ENCODE measurements at regions not wholly inside any gene's neighbourhood (a gene's known extent, or its start where the extent isn't known, plus 50 kb on each side); places are given as distances from the start of the nearest gene placed in this dataset.

DNA sequence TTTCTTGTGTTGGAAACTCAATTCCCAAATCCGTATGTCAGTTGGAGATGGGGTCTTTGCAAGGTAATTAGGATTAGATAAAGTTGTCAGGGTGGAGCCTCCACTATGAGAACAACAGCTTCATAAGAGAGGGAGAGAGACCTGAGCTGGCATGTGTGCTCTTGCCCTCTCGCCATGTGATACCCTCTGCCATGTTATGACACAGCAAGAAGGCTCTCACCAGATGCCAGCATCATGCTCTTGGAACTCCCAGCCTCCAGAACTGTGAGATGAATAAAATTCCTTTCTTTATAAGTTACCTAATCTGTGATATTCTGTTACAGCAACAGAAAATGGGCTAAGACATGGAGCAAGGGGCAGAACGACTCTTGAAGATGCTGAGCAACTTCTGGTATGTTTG, 201.9 kb upstream of the BOD1L1 start:
- no peaks in the 10 kb centered on the region for H3K9me3 ChIP-seq (ENCODE audit: control insufficient read depth, low read depth, low read length)
- no peaks in the 10 kb centered on the region for H4K20me1 ChIP-seq (ENCODE audit: control insufficient read depth, extremely low read depth, insufficient read depth, low read length)
- no peak overlapping the region for H3K9ac ChIP-seq (ENCODE audit: control insufficient read depth, extremely low read depth, insufficient read depth, low read length)
- H3K79me2 ChIP-seq (ENCODE audit: control insufficient read depth, insufficient read depth, low read length): no peaks in the 10 kb centered on the region
- peaks cover 6% of the 10 kb centered on the region for H3K4me1 ChIP-seq (ENCODE audit: control insufficient read depth, extremely low read depth, insufficient read depth, low read length)
- H3K27ac ChIP-seq (ENCODE audit: control insufficient read depth, insufficient read depth, low read length): no peak overlapping the region
- H2AFZ ChIP-seq (ENCODE audit: control insufficient read depth, low read length): no peak overlapping the region
- peak; percentile 34 for FAIRE-seq
- TF ChIP-seq, protein P1, sequence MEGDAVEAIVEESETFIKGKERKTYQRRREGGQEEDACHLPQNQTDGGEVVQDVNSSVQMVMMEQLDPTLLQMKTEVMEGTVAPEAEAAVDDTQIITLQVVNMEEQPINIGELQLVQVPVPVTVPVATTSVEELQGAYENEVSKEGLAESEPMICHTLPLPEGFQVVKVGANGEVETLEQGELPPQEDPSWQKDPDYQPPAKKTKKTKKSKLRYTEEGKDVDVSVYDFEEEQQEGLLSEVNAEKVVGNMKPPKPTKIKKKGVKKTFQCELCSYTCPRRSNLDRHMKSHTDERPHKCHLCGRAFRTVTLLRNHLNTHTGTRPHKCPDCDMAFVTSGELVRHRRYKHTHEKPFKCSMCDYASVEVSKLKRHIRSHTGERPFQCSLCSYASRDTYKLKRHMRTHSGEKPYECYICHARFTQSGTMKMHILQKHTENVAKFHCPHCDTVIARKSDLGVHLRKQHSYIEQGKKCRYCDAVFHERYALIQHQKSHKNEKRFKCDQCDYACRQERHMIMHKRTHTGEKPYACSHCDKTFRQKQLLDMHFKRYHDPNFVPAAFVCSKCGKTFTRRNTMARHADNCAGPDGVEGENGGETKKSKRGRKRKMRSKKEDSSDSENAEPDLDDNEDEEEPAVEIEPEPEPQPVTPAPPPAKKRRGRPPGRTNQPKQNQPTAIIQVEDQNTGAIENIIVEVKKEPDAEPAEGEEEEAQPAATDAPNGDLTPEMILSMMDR (optimal IDR thresholded peaks at IDR 0.05 in 1 of 3, IDR thresholded peaks at IDR 0.05 in 1 of 3, conservative IDR thresholded peaks at IDR 0.05 in 1 of 3; ENCODE audit: extremely low read depth in 1 of 3, insufficient read depth in 2 of 3, low read length in 3 of 3): no peak
- no peak for TF ChIP-seq EZH2 (IDR thresholded peaks at IDR 0.05; ENCODE audit: low read length)
- H3K4me3 ChIP-seq (ENCODE audit: control insufficient read depth in 2 of 3, extremely low read depth in 1 of 3, insufficient read depth in 2 of 3, low read depth in 1 of 3, low read length in 3 of 3): no peak overlapping the region
- H3K4me2 ChIP-seq (ENCODE audit: control insufficient read depth, extremely low read depth, insufficient read depth, low read depth, low read length): no peak overlapping the region
- H3K27me3 ChIP-seq (ENCODE audit: control insufficient read depth, extremely low read depth, insufficient read depth, low read length): no peaks in the 10 kb centered on the region
- no peaks in the 10 kb centered on the region for H3K9me1 ChIP-seq (ENCODE audit: control insufficient read depth, extremely low read depth, insufficient read depth, low read length)
- no peak for DNase-seq (ENCODE audit: low read depth, low spot score)
- dilution Hi-C loops (cut with MboI; ENCODE audit: extremely low pct_ligation_motif_present, low sequenced_read_pairs): no loop called here
- H3K36me3 ChIP-seq (ENCODE audit: control insufficient read depth in 2 of 2, extremely low read depth in 1 of 2, insufficient read depth in 2 of 2, low read length in 2 of 2): no peaks in the 10 kb centered on the region

DNA sequence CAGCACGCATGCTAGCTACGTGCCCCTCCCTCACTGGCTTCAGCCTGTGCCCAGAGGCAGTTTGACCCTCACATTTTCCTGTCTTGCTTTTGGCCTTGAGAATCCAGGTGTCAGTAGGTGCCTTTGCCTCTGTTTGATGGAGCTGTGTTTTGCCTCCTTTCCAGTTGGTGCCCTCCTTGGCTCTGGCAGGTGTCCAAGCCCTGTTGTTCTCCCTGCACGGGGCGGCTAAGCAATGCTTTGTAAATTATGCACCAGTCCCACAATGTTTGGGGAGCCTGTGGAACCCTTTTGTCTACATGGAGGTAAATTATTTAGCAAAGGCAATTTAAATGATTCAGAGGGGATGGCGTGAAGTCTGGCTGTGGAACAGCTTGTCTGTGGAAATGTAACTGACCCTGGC, 202.9 kb upstream of the BOD1L1 start:
- H3K4me2 ChIP-seq (ENCODE audit: control insufficient read depth, extremely low read depth, insufficient read depth, low read depth, low read length): no peak overlapping the region
- H3K9me1 ChIP-seq (ENCODE audit: control insufficient read depth, extremely low read depth, insufficient read depth, low read length): no peaks in the 10 kb centered on the region
- H3K27me3 ChIP-seq (ENCODE audit: control insufficient read depth, extremely low read depth, insufficient read depth, low read length): no peaks in the 10 kb centered on the region
- dilution Hi-C loops (cut with MboI; ENCODE audit: extremely low pct_ligation_motif_present, low sequenced_read_pairs): no loop called here
- H3K4me3 ChIP-seq (ENCODE audit: control insufficient read depth in 2 of 3, extremely low read depth in 1 of 3, insufficient read depth in 2 of 3, low read depth in 1 of 3, low read length in 3 of 3): no peak overlapping the region
- H4K20me1 ChIP-seq (ENCODE audit: control insufficient read depth, extremely low read depth, insufficient read depth, low read length): no peaks in the 10 kb centered on the region
- no peaks in the 10 kb centered on the region for H3K36me3 ChIP-seq (ENCODE audit: control insufficient read depth in 2 of 2, extremely low read depth in 1 of 2, insufficient read depth in 2 of 2, low read length in 2 of 2)
- H3K27ac ChIP-seq (ENCODE audit: control insufficient read depth, insufficient read depth, low read length): no peak overlapping the region
- no peak overlapping the region for H3K9ac ChIP-seq (ENCODE audit: control insufficient read depth, extremely low read depth, insufficient read depth, low read length)
- H2AFZ ChIP-seq (ENCODE audit: control insufficient read depth, low read length): no peak overlapping the region
- H3K4me1 ChIP-seq (ENCODE audit: control insufficient read depth, extremely low read depth, insufficient read depth, low read length): peaks cover 6% of the 10 kb centered on the region
- DNase-seq (ENCODE audit: low read depth, low spot score) (no peak), FAIRE-seq (no peak)
- H3K79me2 ChIP-seq (ENCODE audit: control insufficient read depth, insufficient read depth, low read length): no peaks in the 10 kb centered on the region
- no peaks in the 10 kb centered on the region for H3K9me3 ChIP-seq (ENCODE audit: control insufficient read depth, low read depth, low read length)
- TF ChIP-seq, protein P1 (optimal IDR thresholded peaks at IDR 0.05 in 1 of 3, IDR thresholded peaks at IDR 0.05 in 1 of 3, conservative IDR thresholded peaks at IDR 0.05 in 1 of 3; ENCODE audit: extremely low read depth in 1 of 3, insufficient read depth in 2 of 3, low read length in 3 of 3): no peak
- no peak for TF ChIP-seq EZH2 (IDR thresholded peaks at IDR 0.05; ENCODE audit: low read length)
